ENCODE measurements at regions not wholly inside any gene's neighbourhood (a gene's known extent, or its start where the extent isn't known, plus 50 kb on each side); places are given as distances from the start of the nearest gene placed in this dataset.

- TF ChIP-seq TOX (CRISPR knock-in tag; IDR thresholded peaks at IDR 0.05; ENCODE audit: borderline replicate concordance) (no peak), CSDC2 (CRISPR knock-in tag; IDR thresholded peaks at IDR 0.05) (no peak), ZC3H10 (CRISPR knock-in tag; IDR thresholded peaks at IDR 0.05) (no peak)
These were observed 141.2 kb downstream of the MIAT start (continued) for GRCh38 chr22:26798462-26799065.

- ATAC-seq = no peak
- TF ChIP-seq PATZ1 (CRISPR knock-in tag; IDR thresholded peaks at IDR 0.05; ENCODE audit: borderline replicate concordance) = no peak
- no peak for TF ChIP-seq POU6F1 (CRISPR knock-in tag; IDR thresholded peaks at IDR 0.05; ENCODE audit: borderline replicate concordance, low read depth)
- no peak for TF ChIP-seq CREB5 (CRISPR knock-in tag; IDR thresholded peaks at IDR 0.05; ENCODE audit: low read depth)
- no peak for TF ChIP-seq ESRRG (CRISPR knock-in tag; IDR thresholded peaks at IDR 0.05)
- no peak for TF ChIP-seq OSR1 (CRISPR knock-in tag; IDR thresholded peaks at IDR 0.05)
- no peak for TF ChIP-seq SNAI2 (CRISPR knock-in tag; IDR thresholded peaks at IDR 0.05)
- TF ChIP-seq CSDC2 (CRISPR knock-in tag; IDR thresholded peaks at IDR 0.05) = no peak
These were observed 143.5 kb downstream of the MIAT start for GRCh38 chr22:26800858-26801257.

GRCh38 chr22:26801449-26801848 lies 144.1 kb downstream of the MIAT start:
- TF ChIP-seq ZFP30 (CRISPR knock-in tag; IDR thresholded peaks at IDR 0.05) (no peak), ZNF70 (CRISPR knock-in tag; IDR thresholded peaks at IDR 0.05) (no peak), OSR1 (CRISPR knock-in tag; IDR thresholded peaks at IDR 0.05) (no peak), BACH2 (CRISPR knock-in tag; IDR thresholded peaks at IDR 0.05; ENCODE audit: borderline replicate concordance) (no peak), PATZ1 (CRISPR knock-in tag; IDR thresholded peaks at IDR 0.05; ENCODE audit: borderline replicate concordance) (no peak), ISL1 (CRISPR knock-in tag; IDR thresholded peaks at IDR 0.05) (no peak), ZNF8 (CRISPR knock-in tag; IDR thresholded peaks at IDR 0.05) (no peak)
- ATAC-seq = no peak

GRCh38 chr22:26804315-26804714 lies 146.9 kb downstream of the MIAT start:
- ATAC-seq = no peak
- TF ChIP-seq ZFP3 (CRISPR knock-in tag; IDR thresholded peaks at IDR 0.05) = no peak
- no peak for TF ChIP-seq PPARA (CRISPR knock-in tag; IDR thresholded peaks at IDR 0.05; ENCODE audit: borderline replicate concordance)
- no peak for TF ChIP-seq ZNF8 (CRISPR knock-in tag; IDR thresholded peaks at IDR 0.05)
- no peak for TF ChIP-seq ARNTL (CRISPR knock-in tag; IDR thresholded peaks at IDR 0.05; ENCODE audit: borderline replicate concordance, low read depth)
- TF ChIP-seq ISL1 (CRISPR knock-in tag; IDR thresholded peaks at IDR 0.05) = no peak
- TF ChIP-seq ZNF565 (CRISPR knock-in tag; conservative IDR thresholded peaks at IDR 0.05; ENCODE audit: low read depth) = no peak
- no peak for TF ChIP-seq TSHZ2 (CRISPR knock-in tag; IDR thresholded peaks at IDR 0.05)
- TF ChIP-seq GLIS3 (CRISPR knock-in tag; IDR thresholded peaks at IDR 0.05) = no peak
- no peak for TF ChIP-seq CREB5 (CRISPR knock-in tag; IDR thresholded peaks at IDR 0.05; ENCODE audit: low read depth)
- no peak for TF ChIP-seq TOX (CRISPR knock-in tag; IDR thresholded peaks at IDR 0.05; ENCODE audit: borderline replicate concordance)
- TF ChIP-seq ZNF70 (CRISPR knock-in tag; IDR thresholded peaks at IDR 0.05) = no peak
- no peak for TF ChIP-seq CSDC2 (CRISPR knock-in tag; IDR thresholded peaks at IDR 0.05)
- TF ChIP-seq BACH2 (CRISPR knock-in tag; IDR thresholded peaks at IDR 0.05; ENCODE audit: borderline replicate concordance) = no peak
- TF ChIP-seq ESRRG (CRISPR knock-in tag; IDR thresholded peaks at IDR 0.05) = no peak
- no peak for TF ChIP-seq PATZ1 (CRISPR knock-in tag; IDR thresholded peaks at IDR 0.05; ENCODE audit: borderline replicate concordance)
- TF ChIP-seq ZFP30 (CRISPR knock-in tag; IDR thresholded peaks at IDR 0.05) = no peak
- TF ChIP-seq TCF4 (CRISPR knock-in tag; IDR thresholded peaks at IDR 0.05; ENCODE audit: borderline replicate concordance) = no peak
- TF ChIP-seq ZC3H10 (CRISPR knock-in tag; IDR thresholded peaks at IDR 0.05) = no peak
- no peak for TF ChIP-seq OSR1 (CRISPR knock-in tag; IDR thresholded peaks at IDR 0.05)
